GM18909 (cell line): ENCODE measurements at regions not wholly inside any gene's neighbourhood (a gene's known extent, or its start where the extent isn't known, plus 50 kb on each side); places are given as distances from the start of the nearest gene placed in this dataset.
"Not testable (repeated sequence)": the region's sequence is repeated elsewhere in the genome, so short reads cannot be mapped to it uniquely, and the experiment has no call there.

ENCODE experiments used
- ATAC-seq: cut with Tn5 transposase; IDR thresholded peaks from one replicate; pipeline ENCODE4 v1.9.1; 2021; ENCODE audit warnings: mild to moderate bottlenecking; ENCODE audit not compliant: unreplicated experiment, poor library complexity

GRCh38 chr14:105918496-105919262 lies 392.3 kb downstream of the TMEM121 start:
- ATAC-seq, result no peak

- ATAC-seq, result no peak
These were observed 393.2 kb downstream of the TMEM121 start for GRCh38 chr14:105919458-105920150.

- not testable (repeated sequence) for ATAC-seq
These were observed 393.8 kb downstream of the TMEM121 start for GRCh38 chr14:105920151-105920700.

- not testable (repeated sequence) for ATAC-seq
These were observed 394.7 kb downstream of the TMEM121 start for GRCh38 chr14:105920803-105921755.

GRCh38 chr14:105921781-105922180 lies 395.4 kb downstream of the TMEM121 start:
- ATAC-seq, result not testable (repeated sequence)

GRCh38 chr14:105923520-105924191 lies 397.3 kb downstream of the TMEM121 start:
- not testable (repeated sequence) for ATAC-seq

- no peak for ATAC-seq
These were observed 398.7 kb downstream of the TMEM121 start for GRCh38 chr14:105924951-105925591.

GRCh38 chr14:105925615-105926372 lies 399.4 kb downstream of the TMEM121 start:
- ATAC-seq, result no peak

GRCh38 chr14:105926373-105927095 lies 400.2 kb downstream of the TMEM121 start:
- ATAC-seq, result no peak

- ATAC-seq, result no peak
These were observed 401.0 kb downstream of the TMEM121 start for GRCh38 chr14:105927096-105928060.

GRCh38 chr14:105928171-105929111 lies 402.1 kb downstream of the TMEM121 start:
- not testable (repeated sequence) for ATAC-seq

GRCh38 chr14:105929327-105930081 lies 403.1 kb downstream of the TMEM121 start:
- ATAC-seq, result no peak

GRCh38 chr14:105930572-105930971 lies 404.2 kb downstream of the TMEM121 start:
- ATAC-seq, result no peak

GRCh38 chr14:105931808-105932483 lies 405.6 kb downstream of the TMEM121 start:
- ATAC-seq, result no peak
